SU-DHL-6 (cell line): ENCODE measurements at regions not wholly inside any gene's neighbourhood (a gene's known extent, or its start where the extent isn't known, plus 50 kb on each side); places are given as distances from the start of the nearest gene placed in this dataset.

Experiments
- H2AFZ ChIP-seq: fragments of 200-600 bp; sonication (generic); 2 replicates; pipeline ENCODE4 v1.6.1; 2014; ENCODE audit warnings: low read depth, mild to moderate bottlenecking, moderate library complexity, mixed read lengths, antibody characterized with exemption, low read length; ENCODE audit not compliant: severe bottlenecking
- H3F3A ChIP-seq: fragments of 200-600 bp; shearing (Covaris generic); 2 replicates; pipeline ENCODE4 v1.6.0; 2016; ENCODE audit warnings: antibody characterized with exemption, mild to moderate bottlenecking; ENCODE audit not compliant: insufficient read depth
- H3K27ac ChIP-seq: fragments of 200-600 bp; sonication (generic); 2 replicates; pipeline ENCODE4 v1.5.1; 2016; ENCODE audit warnings: low read depth, mild to moderate bottlenecking, low read length, moderate library complexity, mixed read lengths
- H3K27me3 ChIP-seq: fragments of 200-600 bp; sonication (generic), shearing (Covaris generic); 2 replicates; pipeline ENCODE4 v1.6.0; 2014; ENCODE audit warnings: mild to moderate bottlenecking, low read length
- H3K36me3 ChIP-seq: fragments of 200-600 bp; sonication (generic); 2 replicates; pipeline ENCODE4 v1.6.1; 2014; ENCODE audit warnings: mild to moderate bottlenecking, low read length, mixed read lengths
- H3K4me2 ChIP-seq: fragments of 300-600, 200-600 bp; shearing (Covaris generic), sonication (generic); 2 replicates; pipeline ENCODE4 v1.6.0; 2014; ENCODE audit warnings: low read length, low read depth, mild to moderate bottlenecking; ENCODE audit not compliant: poor library complexity, severe bottlenecking
- H3K4me3 ChIP-seq: fragments of 200-600 bp; sonication (generic); 2 replicates; pipeline ENCODE4 v1.5.1; 2014; ENCODE audit warnings: antibody characterized with exemption, low read length, mild to moderate bottlenecking, mixed read lengths; ENCODE audit not compliant: insufficient read depth, poor library complexity, severe bottlenecking
- H3K79me2 ChIP-seq: fragments of 200-600 bp; sonication (generic); 2 replicates; pipeline ENCODE4 v1.6.1; 2014; ENCODE audit warnings: mild to moderate bottlenecking, low read length, moderate library complexity; ENCODE audit not compliant: insufficient read depth
- H3K9ac ChIP-seq: fragments of 200-600 bp; sonication (generic); 2 replicates; pipeline ENCODE4 v1.7.0; 2014; ENCODE audit warnings: mild to moderate bottlenecking, low read length
- H3K9me2 ChIP-seq: fragments of 200-600 bp; sonication (generic); replicated peaks from 2 replicates; pipeline ENCODE4 v1.6.1; 2014; ENCODE audit warnings: low read length; ENCODE audit not compliant: insufficient read depth
- H3K9me3 ChIP-seq: fragments of 200-600 bp; sonication (generic); 2 replicates; pipeline ENCODE4 v1.6.1; 2014; ENCODE audit warnings: low read length, mixed read lengths; ENCODE audit not compliant: insufficient read depth
- H4K20me1 ChIP-seq: fragments of 200-600 bp; sonication (generic); 2 replicates; pipeline ENCODE4 v1.6.1; 2014; ENCODE audit warnings: low read depth, mild to moderate bottlenecking, antibody characterized with exemption, low read length, moderate library complexity, mixed read lengths
- CTCF ChIP-seq: fragments of 200-600 bp; sonication (generic); IDR thresholded peaks from one replicate; pipeline ENCODE4 v1.5.1; 2017; ENCODE audit warnings: antibody characterized with exemption, mild to moderate bottlenecking, low read length, moderate library complexity; ENCODE audit not compliant: insufficient read depth, poor library complexity, severe bottlenecking
- EZH2phosphoT487 ChIP-seq: fragments of 200-600 bp; sonication (generic), shearing (Covaris generic); conservative IDR thresholded peaks from 2 replicates; pipeline ENCODE4 v1.6.1; 2018; ENCODE audit warnings: mild to moderate bottlenecking, antibody characterized with exemption, low read length, moderate library complexity, mixed read lengths

DNA sequence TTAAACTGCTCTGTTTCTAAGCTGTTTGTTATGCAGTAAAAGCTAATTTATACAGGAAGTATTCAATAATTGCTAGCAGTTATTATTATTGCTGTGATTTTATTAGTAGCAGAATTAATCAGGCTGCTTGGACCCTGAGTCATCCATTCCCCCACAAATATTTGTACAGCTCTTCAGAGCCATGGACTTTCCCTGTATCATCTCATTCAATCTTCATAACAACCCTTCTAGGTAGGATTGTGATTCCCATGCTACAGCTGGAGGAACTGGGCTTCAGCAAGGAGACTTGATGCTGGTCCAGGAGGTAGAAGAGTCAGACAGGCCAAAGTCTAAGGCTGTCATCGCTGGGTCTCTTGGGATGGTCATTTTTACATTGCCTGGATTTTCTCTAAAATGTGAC lies 208.3 kb downstream of the C16orf95 start:
- H3K36me3 ChIP-seq, result no peaks in the 10 kb centered on the region
- TF ChIP-seq CTCF, result no peak
- no peak for TF ChIP-seq EZH2phosphoT487
- H3K4me2 ChIP-seq, result no peak overlapping the region
- H3K27ac ChIP-seq, result no peak overlapping the region
- no peaks in the 10 kb centered on the region for H4K20me1 ChIP-seq
- H3K4me3 ChIP-seq, result no peak overlapping the region
- no peaks in the 10 kb centered on the region for H3K27me3 ChIP-seq
- H3F3A ChIP-seq, result no peaks in the 10 kb centered on the region
- no peak overlapping the region for H2AFZ ChIP-seq
- H3K9me3 ChIP-seq, result no peaks in the 10 kb centered on the region
- no peaks in the 10 kb centered on the region for H3K9me2 ChIP-seq
- no peak overlapping the region for H3K9ac ChIP-seq
- H3K79me2 ChIP-seq, result no peaks in the 10 kb centered on the region

DNA sequence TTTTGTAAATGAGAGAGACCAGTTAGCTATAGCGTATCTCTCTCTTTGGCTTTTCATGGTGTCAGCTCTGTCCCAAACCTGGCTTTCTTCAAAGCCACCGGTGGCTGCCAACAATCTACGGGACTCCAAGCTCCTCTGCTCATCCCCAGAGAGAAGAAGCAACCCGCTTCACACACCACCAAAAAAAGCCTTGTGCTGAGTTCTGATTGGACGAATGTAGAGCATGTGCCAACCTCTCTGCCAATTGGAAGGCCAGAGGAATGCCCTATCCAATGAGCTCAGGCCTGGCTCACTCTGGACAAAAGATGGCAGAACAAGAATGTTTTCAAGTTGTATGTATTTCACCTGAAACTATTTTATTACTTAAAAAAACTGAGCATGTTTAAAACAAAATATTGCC lies 202.4 kb downstream of the C16orf95 start:
- Histone ChIP-seq H3F3A (no peaks in the 10 kb centered on the region), H3K27me3 (no peaks in the 10 kb centered on the region), H3K9me2 (no peaks in the 10 kb centered on the region), H2AFZ (no peak overlapping the region), H3K9me3 (no peaks in the 10 kb centered on the region), H4K20me1 (no peaks in the 10 kb centered on the region), H3K27ac (no peak overlapping the region), H3K4me3 (no peak overlapping the region), H3K9ac (no peak overlapping the region), H3K4me2 (no peak overlapping the region), H3K36me3 (no peaks in the 10 kb centered on the region), H3K79me2 (no peaks in the 10 kb centered on the region)
- TF ChIP-seq CTCF (no peak), EZH2phosphoT487 (no peak)

- Histone ChIP-seq H3K27me3 (no peaks in the 10 kb centered on the region), H3K4me2 (no peak overlapping the region), H3K27ac (no peak overlapping the region), H3K9me3 (no peaks in the 10 kb centered on the region), H3K9me2 (no peaks in the 10 kb centered on the region), H3K36me3 (no peaks in the 10 kb centered on the region), H3K9ac (no peak overlapping the region), H2AFZ (no peak overlapping the region), H3K4me3 (no peak overlapping the region), H3F3A (no peaks in the 10 kb centered on the region), H3K79me2 (no peaks in the 10 kb centered on the region), H4K20me1 (no peaks in the 10 kb centered on the region)
- no peak for TF ChIP-seq EZH2phosphoT487
- no peak for TF ChIP-seq CTCF
These were observed 201.5 kb downstream of the C16orf95 start for GRCh38 chr16:87115646-87116045.

GRCh38 chr16:87117936-87118335 lies 199.3 kb downstream of the C16orf95 start:
- H3K36me3 ChIP-seq, result no peaks in the 10 kb centered on the region
- no peaks in the 10 kb centered on the region for H3K27me3 ChIP-seq
- H3K9me2 ChIP-seq, result no peaks in the 10 kb centered on the region
- no peak overlapping the region for H2AFZ ChIP-seq
- no peak overlapping the region for H3K27ac ChIP-seq
- no peak overlapping the region for H3K4me2 ChIP-seq
- H3K9ac ChIP-seq, result no peak overlapping the region
- H3K9me3 ChIP-seq, result no peaks in the 10 kb centered on the region
- H3K4me3 ChIP-seq, result no peak overlapping the region
- no peaks in the 10 kb centered on the region for H4K20me1 ChIP-seq
- no peaks in the 10 kb centered on the region for H3K79me2 ChIP-seq
- TF ChIP-seq EZH2phosphoT487, result no peak
- TF ChIP-seq CTCF, result no peak
- H3F3A ChIP-seq, result no peaks in the 10 kb centered on the region
